ENCODE measurements at regions not wholly inside any gene's neighbourhood (a gene's known extent, or its start where the extent isn't known, plus 50 kb on each side); places are given as distances from the start of the nearest gene placed in this dataset.

DNA sequence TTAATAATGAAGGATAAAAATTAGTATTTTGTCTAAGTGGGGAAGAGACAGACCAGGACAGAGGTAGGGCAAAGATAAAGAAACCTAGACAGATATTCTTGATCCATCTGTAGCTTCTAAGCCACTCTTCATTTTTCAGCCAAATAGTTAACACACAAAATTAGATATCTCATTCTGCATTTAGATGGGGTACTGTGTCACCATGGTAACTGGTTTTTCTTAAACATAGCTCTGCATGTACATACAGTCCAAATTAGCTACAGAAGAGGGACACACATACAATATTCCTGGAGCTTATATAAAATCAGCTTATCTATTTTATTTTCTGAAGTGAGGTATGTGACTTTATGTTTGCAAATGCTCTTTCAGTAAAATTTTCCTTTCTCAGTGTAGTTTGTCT, 393.7 kb downstream of the PPP3CA start:
- no peak for TF ChIP-seq POLR2A (IDR thresholded peaks at IDR 0.05; ENCODE audit: low read length)
- no peak for TF ChIP-seq GATA1 (IDR thresholded peaks at IDR 0.05; ENCODE audit: low read depth, low read length)

Data from erythroblast (primary cell).